Hepatocyte (in vitro differentiated cells): ENCODE measurements at regions not wholly inside any gene's neighbourhood (a gene's known extent, or its start where the extent isn't known, plus 50 kb on each side); places are given as distances from the start of the nearest gene placed in this dataset.

ENCODE experiments used
- EZH2 ChIP-seq: fragments of 200-600 bp; sonication (generic); IDR thresholded peaks from 2 replicates; pipeline ENCODE4 v1.6.1; 2016; ENCODE audit warnings: antibody characterized with exemption, mild to moderate bottlenecking, borderline replicate concordance
- EZH2phosphoT487 ChIP-seq: fragments of 200-600 bp; sonication (generic); IDR thresholded peaks from one replicate; pipeline ENCODE4 v1.6.1; 2018; ENCODE audit warnings: antibody characterized with exemption, mild to moderate bottlenecking, low read depth, moderate library complexity; ENCODE audit not compliant: unreplicated experiment, severe bottlenecking
- TF ChIP-seq, protein P1 (sequence below): fragments of 200-600 bp; sonication (generic); IDR thresholded peaks from 2 replicates; pipeline ENCODE4 v1.5.1; 2016; ENCODE audit warnings: antibody characterized with exemption, mild to moderate bottlenecking; ENCODE audit not compliant: poor library complexity

DNA sequence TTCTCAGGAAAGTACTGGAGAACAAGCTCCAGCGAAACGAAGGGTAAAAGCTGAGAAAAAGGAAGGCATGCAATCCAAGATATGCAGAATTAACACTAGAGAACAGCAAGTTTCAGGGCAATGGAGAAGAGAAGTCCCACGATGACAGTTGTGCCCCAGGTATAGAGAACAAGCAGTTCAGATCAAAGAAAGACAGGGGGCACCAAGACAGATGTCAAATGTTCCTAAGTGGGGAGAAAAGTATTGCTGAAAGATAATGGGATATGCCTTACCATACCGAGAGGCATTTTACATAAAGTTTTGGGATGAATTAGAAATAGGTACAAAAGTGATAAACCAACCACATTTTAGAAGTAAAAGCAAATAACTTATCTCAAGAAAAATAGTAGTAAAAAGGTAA, 79.1 kb upstream of the UBE2E3 start:
- TF ChIP-seq, protein P1, sequence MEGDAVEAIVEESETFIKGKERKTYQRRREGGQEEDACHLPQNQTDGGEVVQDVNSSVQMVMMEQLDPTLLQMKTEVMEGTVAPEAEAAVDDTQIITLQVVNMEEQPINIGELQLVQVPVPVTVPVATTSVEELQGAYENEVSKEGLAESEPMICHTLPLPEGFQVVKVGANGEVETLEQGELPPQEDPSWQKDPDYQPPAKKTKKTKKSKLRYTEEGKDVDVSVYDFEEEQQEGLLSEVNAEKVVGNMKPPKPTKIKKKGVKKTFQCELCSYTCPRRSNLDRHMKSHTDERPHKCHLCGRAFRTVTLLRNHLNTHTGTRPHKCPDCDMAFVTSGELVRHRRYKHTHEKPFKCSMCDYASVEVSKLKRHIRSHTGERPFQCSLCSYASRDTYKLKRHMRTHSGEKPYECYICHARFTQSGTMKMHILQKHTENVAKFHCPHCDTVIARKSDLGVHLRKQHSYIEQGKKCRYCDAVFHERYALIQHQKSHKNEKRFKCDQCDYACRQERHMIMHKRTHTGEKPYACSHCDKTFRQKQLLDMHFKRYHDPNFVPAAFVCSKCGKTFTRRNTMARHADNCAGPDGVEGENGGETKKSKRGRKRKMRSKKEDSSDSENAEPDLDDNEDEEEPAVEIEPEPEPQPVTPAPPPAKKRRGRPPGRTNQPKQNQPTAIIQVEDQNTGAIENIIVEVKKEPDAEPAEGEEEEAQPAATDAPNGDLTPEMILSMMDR: no peak
- TF ChIP-seq EZH2 (no peak), EZH2phosphoT487 (no peak)
